ENCODE measurements at regions not wholly inside any gene's neighbourhood (a gene's known extent, or its start where the extent isn't known, plus 50 kb on each side); places are given as distances from the start of the nearest gene placed in this dataset.

GRCh38 chr1:116454940-116455339 lies 81.9 kb downstream of the ATP1A1 start:
- ATAC-seq, result no peak
- intact Hi-C loops (cut with DNase I), result no loop called here

GRCh38 chr1:116455509-116455908 lies 82.5 kb downstream of the ATP1A1 start:
- ATAC-seq (no peak), DNase-seq (ENCODE audit: missing footprints) (no peak)
- intact Hi-C loops (cut with DNase I), result no loop called here

More at GRCh38 chr1:116454940-116455339, 81.9 kb downstream of the ATP1A1 start:
- no peak for DNase-seq (ENCODE audit: missing footprints)

GRCh38 chr1:116457946-116458604 lies 85.0 kb downstream of the ATP1A1 start:
- peak; percentile 70 for ATAC-seq
- DNase-seq (ENCODE audit: missing footprints), result peak; percentile 70
- intact Hi-C loops (cut with DNase I), result no loop called here

GRCh38 chr1:116458695-116459094 lies 85.7 kb downstream of the ATP1A1 start:
- ATAC-seq (no peak), DNase-seq (ENCODE audit: missing footprints) (no peak)
- intact Hi-C loops (cut with DNase I), result no loop called here

- ATAC-seq, result no peak
- no peak for DNase-seq (ENCODE audit: missing footprints)
- intact Hi-C loops (cut with DNase I), result no loop called here
Observed at GRCh38 chr1:116460261-116460660, 87.2 kb downstream of the ATP1A1 start.

GRCh38 chr1:116460783-116461376 lies 87.8 kb downstream of the ATP1A1 start:
- intact Hi-C loops (cut with DNase I), result no loop called here
- DNase-seq (ENCODE audit: missing footprints) (no peak), ATAC-seq (no peak)

GRCh38 chr1:116461723-116462122 lies 88.7 kb downstream of the ATP1A1 start:
- intact Hi-C loops (cut with DNase I), result no loop called here
- ATAC-seq (no peak), DNase-seq (ENCODE audit: missing footprints) (no peak)

GRCh38 chr1:116462722-116463121 lies 89.7 kb downstream of the ATP1A1 start:
- ATAC-seq (no peak), DNase-seq (ENCODE audit: missing footprints) (no peak)
- intact Hi-C loops (cut with DNase I), result no loop called here

DNA sequence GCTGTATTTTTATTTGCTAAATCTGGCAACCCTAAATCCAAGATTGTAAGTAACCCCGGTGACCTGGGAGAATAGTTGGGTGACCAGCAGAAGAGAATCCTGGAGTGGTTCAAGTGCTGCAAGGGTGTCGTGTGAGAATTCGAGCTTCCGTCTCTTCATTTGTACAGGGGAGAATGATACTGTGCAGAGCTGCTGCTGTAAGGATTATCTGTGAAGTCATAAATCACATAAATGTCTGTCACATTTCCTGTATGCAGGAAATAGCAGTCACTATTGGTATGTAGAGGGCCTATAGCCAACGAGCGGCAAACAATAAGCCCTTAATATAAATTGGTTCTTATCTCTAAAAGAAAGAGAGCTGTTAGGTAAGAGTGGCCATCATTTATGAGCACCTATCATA lies 90.7 kb downstream of the ATP1A1 start:
- ATAC-seq, result no peak

More for the DNA sequence above, 90.7 kb downstream of the ATP1A1 start:
- intact Hi-C loops (cut with DNase I), result no loop called here
- no peak for DNase-seq (ENCODE audit: missing footprints)
